Parathyroid adenoma (tissue), 2 donors: ENCODE measurements at regions not wholly inside any gene's neighbourhood (a gene's known extent, or its start where the extent isn't known, plus 50 kb on each side); places are given as distances from the start of the nearest gene placed in this dataset.

Experiments used
- H2AFZ ChIP-seq: fragments of 300-600 bp; sonication (generic); one replicate; pipeline ENCODE4 v1.7.0; 2017; ENCODE audit warnings: antibody characterized with exemption, mild to moderate bottlenecking
- H3K27ac ChIP-seq: fragments of 300-600 bp; sonication (generic); one replicate; pipeline ENCODE4 v1.7.0; 2017
- H3K27me3 ChIP-seq: fragments of 300-600 bp; sonication (generic); one replicate; pipeline ENCODE4 v1.7.0; 2017; ENCODE audit warnings: low read length; ENCODE audit not compliant: control insufficient read depth, insufficient read depth
- H3K36me3 ChIP-seq: fragments of 300-600 bp; sonication (generic); one replicate; pipeline ENCODE4 v1.7.0; 2017; ENCODE audit warnings: low read length; ENCODE audit not compliant: control insufficient read depth, insufficient read depth
- H3K4me1 ChIP-seq: fragments of 300-600 bp; sonication (generic); one replicate; pipeline ENCODE4 v1.7.0; 2017; ENCODE audit warnings: control low read depth
- H3K4me2 ChIP-seq: fragments of 300-600 bp; sonication (generic); one replicate; pipeline ENCODE4 v1.7.0; 2017; ENCODE audit warnings: low read length
- H3K4me3 ChIP-seq: fragments of 300-600 bp; sonication (generic); one replicate; pipeline ENCODE4 v1.7.0; 2017; ENCODE audit warnings: low read depth, low read length
- H3K79me2 ChIP-seq: fragments of 300-600 bp; sonication (generic); one replicate; pipeline ENCODE4 v1.7.0; 2017; ENCODE audit warnings: control low read depth
- H3K9ac ChIP-seq: fragments of 300-600 bp; sonication (generic); one replicate; pipeline ENCODE4 v1.7.0; 2017; ENCODE audit warnings: mild to moderate bottlenecking
- H3K9me3 ChIP-seq: fragments of 300-600 bp; sonication (generic); one replicate; pipeline ENCODE4 v1.7.0; 2017; ENCODE audit warnings: low read length; ENCODE audit not compliant: control insufficient read depth
- CTCF ChIP-seq: fragments of 300-600 bp; sonication (generic); IDR thresholded peaks from one replicate; pipeline ENCODE4 v1.7.0; 2017; ENCODE audit warnings: antibody characterized with exemption, mild to moderate bottlenecking
- donor health status: primary hyperparathyroidism.

DNA sequence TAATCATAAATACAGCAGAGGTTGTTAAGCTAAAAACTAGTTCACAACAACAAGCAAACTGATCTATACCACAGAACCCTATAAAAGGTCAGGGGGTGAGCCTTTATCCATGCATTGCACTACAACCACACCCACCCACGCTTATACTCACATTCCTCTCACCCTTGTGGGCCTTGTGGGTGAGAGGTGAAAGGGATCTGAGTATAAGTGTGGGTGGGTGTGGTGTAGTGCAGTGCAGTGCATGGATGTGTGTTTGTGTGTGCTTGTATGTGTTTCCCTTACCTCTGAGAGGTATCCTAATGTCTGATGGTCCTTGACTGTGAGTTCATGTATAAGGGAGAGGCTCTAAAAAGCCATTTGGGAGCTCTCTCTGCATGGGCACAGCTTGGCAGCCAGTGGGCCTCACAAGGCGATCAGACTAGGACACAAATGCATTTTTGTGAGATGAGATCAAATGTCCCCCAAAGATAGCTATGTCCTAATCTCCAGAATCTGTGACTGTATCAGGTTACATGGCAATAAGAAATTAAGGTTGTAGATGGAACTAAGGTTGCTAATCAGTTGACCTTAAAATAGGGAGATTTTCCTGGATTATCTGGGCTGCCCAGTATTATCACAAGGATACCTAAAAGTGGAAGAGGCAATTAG is 95.5 kb upstream of the DPT start:
- no peaks in the 10 kb centered on the region for H3K79me2 ChIP-seq
- H3K4me2 ChIP-seq = no peak overlapping the region
- H3K9me3 ChIP-seq = no peaks in the 10 kb centered on the region
- no peak overlapping the region for H3K9ac ChIP-seq
- no peak for TF ChIP-seq CTCF
- no peak overlapping the region for H3K4me3 ChIP-seq
- no peaks in the 10 kb centered on the region for H3K36me3 ChIP-seq
- no peaks in the 10 kb centered on the region for H3K27me3 ChIP-seq
- no peak overlapping the region for H2AFZ ChIP-seq
- H3K27ac ChIP-seq = no peak overlapping the region
- no peaks in the 10 kb centered on the region for H3K4me1 ChIP-seq

DNA sequence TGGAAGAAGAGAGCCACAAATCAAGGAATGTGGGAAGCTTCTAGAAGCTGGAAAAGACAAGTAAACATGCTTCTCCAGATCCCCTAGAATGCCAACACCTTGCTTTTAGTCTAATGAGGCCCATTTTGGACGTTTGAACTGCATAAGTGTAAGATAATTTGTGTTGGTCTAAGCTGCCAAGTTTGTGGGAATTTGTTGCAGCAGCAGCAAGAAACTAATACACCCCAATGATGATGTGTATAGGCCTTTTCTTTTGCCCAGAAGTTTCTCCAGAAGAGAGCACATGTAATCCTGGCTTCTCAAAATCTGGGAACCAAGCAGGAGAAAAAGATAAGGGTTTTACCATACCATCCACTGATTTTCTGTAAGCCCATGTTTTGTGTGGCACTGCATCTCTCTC is 96.1 kb upstream of the DPT start:
- H3K27me3 ChIP-seq = no peaks in the 10 kb centered on the region
- no peaks in the 10 kb centered on the region for H3K4me1 ChIP-seq
- H3K9ac ChIP-seq = no peak overlapping the region
- no peak overlapping the region for H3K27ac ChIP-seq
- H3K4me2 ChIP-seq = no peak overlapping the region
- H3K79me2 ChIP-seq = no peaks in the 10 kb centered on the region
- H3K36me3 ChIP-seq = no peaks in the 10 kb centered on the region
- no peak overlapping the region for H3K4me3 ChIP-seq
- no peaks in the 10 kb centered on the region for H3K9me3 ChIP-seq
- no peak overlapping the region for H2AFZ ChIP-seq
- TF ChIP-seq CTCF = no peak

DNA sequence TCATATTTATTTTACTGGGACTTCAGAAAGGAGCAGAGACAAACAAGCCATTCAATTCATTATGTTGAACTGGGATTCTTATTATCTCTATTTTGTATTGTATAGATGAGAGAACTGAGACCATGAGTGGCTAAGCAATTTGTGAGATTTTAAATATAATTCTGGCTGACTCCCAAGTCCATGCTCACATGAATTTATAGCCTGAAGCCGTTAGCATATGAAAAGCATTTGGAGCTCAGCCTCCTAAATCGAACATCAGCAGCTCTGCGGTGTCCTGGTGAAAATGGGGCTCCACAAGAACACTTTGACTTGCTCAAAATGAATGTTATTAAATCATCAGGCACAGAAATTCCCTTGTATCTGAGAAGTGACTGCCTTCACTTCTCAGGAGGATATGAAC is 96.8 kb upstream of the DPT start:
- Histone ChIP-seq H3K9me3 (no peaks in the 10 kb centered on the region), H3K4me2 (no peak overlapping the region), H3K4me3 (no peak overlapping the region), H3K36me3 (no peaks in the 10 kb centered on the region), H3K4me1 (no peaks in the 10 kb centered on the region), H3K27ac (no peak overlapping the region), H3K9ac (no peak overlapping the region), H3K79me2 (no peaks in the 10 kb centered on the region), H2AFZ (no peak overlapping the region), H3K27me3 (no peaks in the 10 kb centered on the region)
- TF ChIP-seq CTCF = no peak

GRCh38 chr1:168826269-168826668 is 97.3 kb upstream of the DPT start:
- Histone ChIP-seq H3K9ac (no peak overlapping the region), H3K27ac (no peak overlapping the region), H3K79me2 (no peaks in the 10 kb centered on the region), H3K4me3 (no peak overlapping the region), H3K9me3 (no peaks in the 10 kb centered on the region), H3K36me3 (no peaks in the 10 kb centered on the region), H3K4me1 (no peaks in the 10 kb centered on the region), H2AFZ (no peak overlapping the region), H3K4me2 (no peak overlapping the region), H3K27me3 (no peaks in the 10 kb centered on the region)
- no peak for TF ChIP-seq CTCF

DNA sequence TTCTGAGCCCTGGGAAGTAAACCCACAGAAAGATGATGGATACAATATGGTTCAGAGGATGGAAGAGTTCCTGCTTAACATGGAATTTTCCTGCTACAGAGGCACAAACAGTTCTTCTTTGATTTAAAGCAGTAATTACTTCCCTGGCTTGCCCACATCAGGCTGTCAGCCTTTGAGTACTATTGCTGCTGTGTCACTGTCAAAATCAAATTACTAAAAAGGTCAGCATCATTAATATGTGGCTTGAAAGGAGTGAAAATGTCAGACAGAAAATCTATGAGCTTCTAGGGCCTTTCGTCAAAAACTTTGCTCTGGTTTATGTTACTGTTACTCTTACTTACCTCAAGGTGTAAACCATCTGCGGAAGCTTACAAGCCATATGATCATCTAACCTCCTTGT is 98.6 kb upstream of the DPT start:
- Histone ChIP-seq H3K79me2 (no peaks in the 10 kb centered on the region), H3K36me3 (no peaks in the 10 kb centered on the region), H3K4me2 (no peak overlapping the region), H3K9ac (no peak overlapping the region), H3K9me3 (no peaks in the 10 kb centered on the region), H3K4me1 (no peaks in the 10 kb centered on the region), H3K4me3 (no peak overlapping the region), H3K27me3 (no peaks in the 10 kb centered on the region), H3K27ac (no peak overlapping the region), H2AFZ (no peak overlapping the region)
- TF ChIP-seq CTCF = no peak
